GM12874 (cell line): ENCODE measurements at regions not wholly inside any gene's neighbourhood (a gene's known extent, or its start where the extent isn't known, plus 50 kb on each side); places are given as distances from the start of the nearest gene placed in this dataset.
A peak's percentile ranks its signal among the peaks of the same experiment; 100 is the strongest.

Experiments used
- TF ChIP-seq, protein P1 (sequence below): IDR thresholded peaks from 2 replicates; pipeline ENCODE4 v1.5.1; 2011; ENCODE audit warnings: low read depth, mild to moderate bottlenecking, control low read depth, low read length, moderate library complexity; ENCODE audit not compliant: insufficient read depth

DNA sequence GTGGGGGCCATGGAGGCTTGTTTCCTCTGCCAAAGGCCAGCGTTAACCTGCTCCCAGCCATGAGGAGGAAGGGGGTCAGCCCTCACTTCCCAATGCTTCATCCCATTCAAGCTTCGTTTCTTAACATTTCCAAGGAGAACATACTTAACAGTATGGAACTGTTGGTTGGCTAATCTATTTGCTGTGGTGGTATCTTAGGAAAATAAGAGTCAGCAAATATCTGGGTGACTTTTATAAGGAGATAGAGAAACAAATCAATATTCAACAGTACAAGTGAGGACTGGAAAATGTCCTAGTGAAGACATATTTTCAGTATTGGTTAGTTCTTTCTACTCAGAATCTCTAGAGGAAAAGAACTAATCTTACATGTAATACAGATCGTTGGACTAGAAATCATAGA is 223.8 kb upstream of the ARRDC4 start:
- TF ChIP-seq, protein P1, sequence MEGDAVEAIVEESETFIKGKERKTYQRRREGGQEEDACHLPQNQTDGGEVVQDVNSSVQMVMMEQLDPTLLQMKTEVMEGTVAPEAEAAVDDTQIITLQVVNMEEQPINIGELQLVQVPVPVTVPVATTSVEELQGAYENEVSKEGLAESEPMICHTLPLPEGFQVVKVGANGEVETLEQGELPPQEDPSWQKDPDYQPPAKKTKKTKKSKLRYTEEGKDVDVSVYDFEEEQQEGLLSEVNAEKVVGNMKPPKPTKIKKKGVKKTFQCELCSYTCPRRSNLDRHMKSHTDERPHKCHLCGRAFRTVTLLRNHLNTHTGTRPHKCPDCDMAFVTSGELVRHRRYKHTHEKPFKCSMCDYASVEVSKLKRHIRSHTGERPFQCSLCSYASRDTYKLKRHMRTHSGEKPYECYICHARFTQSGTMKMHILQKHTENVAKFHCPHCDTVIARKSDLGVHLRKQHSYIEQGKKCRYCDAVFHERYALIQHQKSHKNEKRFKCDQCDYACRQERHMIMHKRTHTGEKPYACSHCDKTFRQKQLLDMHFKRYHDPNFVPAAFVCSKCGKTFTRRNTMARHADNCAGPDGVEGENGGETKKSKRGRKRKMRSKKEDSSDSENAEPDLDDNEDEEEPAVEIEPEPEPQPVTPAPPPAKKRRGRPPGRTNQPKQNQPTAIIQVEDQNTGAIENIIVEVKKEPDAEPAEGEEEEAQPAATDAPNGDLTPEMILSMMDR: no peak

DNA sequence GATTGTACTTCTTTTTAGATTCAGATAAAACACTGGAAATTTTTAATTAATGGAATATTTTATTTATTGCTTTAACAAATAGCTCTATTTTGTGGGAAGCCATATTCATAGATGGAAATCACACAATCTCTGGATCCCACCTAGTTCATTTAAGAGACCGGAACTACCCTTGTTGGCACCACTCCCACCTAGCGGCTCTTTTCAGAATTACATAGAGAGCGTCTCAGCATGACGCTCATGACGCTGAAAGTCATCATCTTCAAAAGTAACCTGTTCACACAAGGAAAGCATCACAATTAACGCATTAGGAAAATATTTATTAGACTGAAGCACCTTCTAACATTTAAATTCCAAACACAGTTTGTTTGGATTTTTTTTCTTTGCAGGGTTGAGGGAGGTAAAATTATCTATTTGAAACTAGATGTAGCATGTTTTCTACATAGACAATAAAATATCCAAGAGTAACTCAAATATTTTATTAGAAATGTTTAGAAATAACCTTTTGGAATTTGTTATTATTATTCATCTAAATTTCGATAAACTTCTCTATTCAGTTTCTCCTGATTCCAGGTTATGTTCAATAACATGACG is 214.9 kb upstream of the ARRDC4 start:
- TF ChIP-seq, protein P1: peak; percentile 71

DNA sequence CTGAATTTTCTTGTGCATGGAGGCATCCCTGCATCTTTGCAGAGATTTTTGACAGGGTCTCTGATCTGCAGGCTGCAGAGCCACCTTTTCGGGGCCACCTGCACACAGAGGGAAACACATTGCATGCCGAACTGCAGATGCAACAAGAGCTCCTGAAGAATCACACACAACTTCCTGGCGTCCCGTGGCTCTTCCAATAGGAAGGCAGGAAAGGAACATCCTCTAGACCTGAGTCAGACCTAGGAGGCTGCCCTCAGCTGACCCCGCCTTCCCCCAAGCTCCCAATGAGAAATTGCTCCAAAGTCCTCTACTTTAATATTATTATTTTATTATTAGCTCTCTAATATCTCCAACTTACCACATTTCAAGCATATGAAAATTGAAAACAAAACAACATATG is 213.2 kb upstream of the ARRDC4 start:
- TF ChIP-seq, protein P1: no peak

DNA sequence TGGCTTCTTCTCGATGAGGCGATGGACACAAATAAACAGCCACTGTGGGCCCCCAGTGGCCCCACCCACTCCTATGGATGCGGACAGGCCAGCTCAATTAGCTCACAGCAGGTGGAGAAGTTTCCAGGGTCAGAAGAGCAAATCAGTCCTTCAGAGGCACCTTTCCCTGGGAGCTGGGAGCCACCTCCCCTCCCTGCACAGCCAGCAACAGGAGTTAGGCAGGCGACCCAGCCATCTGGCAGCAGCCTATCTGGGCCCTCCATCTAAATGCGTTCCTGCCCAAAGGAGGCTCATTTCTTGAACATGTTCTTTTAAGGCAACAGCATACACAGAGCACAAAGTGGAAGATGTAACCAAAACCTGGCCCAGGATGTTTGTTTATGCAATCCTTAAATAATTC is 211.9 kb upstream of the ARRDC4 start:
- TF ChIP-seq, protein P1: no peak

DNA sequence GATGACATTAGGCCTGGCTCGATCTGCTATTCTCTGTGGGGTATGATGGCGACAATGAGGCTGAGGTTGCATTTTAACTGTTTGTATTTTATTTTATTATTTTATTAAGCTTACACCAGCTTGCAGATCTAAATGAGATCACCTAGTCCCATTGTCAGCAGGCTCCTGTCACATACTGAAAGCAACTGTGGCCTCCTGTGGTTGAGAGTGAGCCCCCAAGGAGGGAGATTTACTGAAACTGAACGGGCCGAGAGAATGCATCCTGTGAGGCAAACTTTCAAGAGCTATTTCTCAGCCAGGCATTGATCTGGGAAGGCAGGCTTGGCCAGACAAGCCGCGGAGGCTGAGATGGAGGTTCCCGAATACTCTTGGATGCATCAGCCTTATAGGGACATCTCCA is 210.4 kb upstream of the ARRDC4 start:
- TF ChIP-seq, protein P1: no peak

DNA sequence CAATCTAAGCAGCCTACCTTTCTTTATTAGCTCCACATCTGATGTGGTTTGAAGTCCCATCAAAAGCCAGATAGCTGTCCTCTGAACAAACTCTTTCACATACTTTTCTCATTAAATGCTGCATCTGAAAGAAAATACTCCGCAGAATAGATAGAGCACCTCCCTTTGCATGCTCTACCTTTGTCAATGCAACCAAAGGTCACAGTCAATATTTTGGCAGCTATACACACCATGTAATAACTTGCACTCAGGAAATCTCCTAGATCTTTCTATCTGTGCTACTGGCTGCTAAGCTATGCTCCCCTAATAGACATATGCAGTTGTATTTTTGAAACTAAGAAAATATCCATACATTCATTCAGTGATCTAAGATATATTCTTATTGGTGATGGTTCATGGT is 204.8 kb upstream of the ARRDC4 start:
- TF ChIP-seq, protein P1: no peak

DNA sequence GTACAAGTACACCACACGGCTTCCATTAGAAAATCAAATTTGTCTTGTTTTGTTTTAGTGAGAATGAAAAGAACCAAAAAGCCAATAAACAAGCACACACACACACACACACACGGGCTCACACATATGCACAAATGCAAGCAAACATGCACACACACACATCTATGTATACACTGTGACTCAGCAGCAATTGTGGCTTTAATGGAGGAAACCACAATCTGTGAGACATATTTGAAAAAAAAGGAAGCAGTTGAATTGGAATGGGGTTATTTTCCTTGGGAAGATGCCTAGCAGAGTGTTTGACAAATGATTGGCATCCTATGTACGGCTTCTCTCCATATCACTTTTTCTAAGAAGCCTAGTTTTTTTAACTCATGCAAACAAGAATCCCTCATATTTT is 201.1 kb upstream of the ARRDC4 start:
- TF ChIP-seq, protein P1: no peak
